CD4-positive, alpha-beta T cell treated with Interleukin-4 for 1 hour (primary cell): ENCODE measurements at regions not wholly inside any gene's neighbourhood (a gene's known extent, or its start where the extent isn't known, plus 50 kb on each side); places are given as distances from the start of the nearest gene placed in this dataset.

Source experiments
- DNase-seq, 2 donors: peaks; one replicate each; pipeline ENCODE4 v3.0.0-alpha.2; 2020 to 2022

- DNase-seq, result no peak
Measured at GRCh38 chr4:137310166-137310565, 222.1 kb downstream of the PCDH18 start.

- DNase-seq, result no peak
Measured at GRCh38 chr4:137309424-137309823, 222.9 kb downstream of the PCDH18 start.

GRCh38 chr4:137307806-137308205, 224.5 kb downstream of the PCDH18 start:
- DNase-seq, result no peak

GRCh38 chr4:137300776-137301175, 231.5 kb downstream of the PCDH18 start:
- no peak for DNase-seq

GRCh38 chr4:137299281-137299680, 233.0 kb downstream of the PCDH18 start:
- DNase-seq, result no peak

GRCh38 chr4:137293281-137293680, 239.0 kb downstream of the PCDH18 start:
- no peak for DNase-seq

GRCh38 chr4:137283737-137284136, 248.6 kb downstream of the PCDH18 start:
- DNase-seq, result no peak

GRCh38 chr4:137278431-137278830, 253.9 kb downstream of the PCDH18 start:
- no peak for DNase-seq

- DNase-seq, result no peak
Measured at GRCh38 chr4:137274404-137274803, 257.9 kb downstream of the PCDH18 start.

GRCh38 chr4:137267024-137267423, 265.3 kb downstream of the PCDH18 start:
- DNase-seq, result no peak

- no peak for DNase-seq
Measured at GRCh38 chr4:137266511-137266910, 265.8 kb downstream of the PCDH18 start.

- DNase-seq, result no peak
Measured at GRCh38 chr4:137263206-137263605, 269.1 kb downstream of the PCDH18 start.

GRCh38 chr4:137253949-137254348, 278.3 kb downstream of the PCDH18 start:
- no peak for DNase-seq

GRCh38 chr4:137249112-137249511, 283.2 kb downstream of the PCDH18 start:
- DNase-seq, result no peak

GRCh38 chr4:137238456-137239162, 293.7 kb downstream of the PCDH18 start:
- DNase-seq, result no peak

- no peak for DNase-seq
Measured at GRCh38 chr4:137226900-137227299, 305.4 kb downstream of the PCDH18 start.

GRCh38 chr4:137226221-137226620, 306.1 kb downstream of the PCDH18 start:
- DNase-seq, result no peak

GRCh38 chr4:137213372-137214173, 318.7 kb downstream of the PCDH18 start:
- DNase-seq, result no peak

GRCh38 chr4:137212601-137213000, 319.7 kb downstream of the PCDH18 start:
- no peak for DNase-seq

- DNase-seq, result no peak
Measured at GRCh38 chr4:137209240-137209639, 323.1 kb downstream of the PCDH18 start.

- no peak for DNase-seq
Measured at GRCh38 chr4:137206781-137207180, 325.5 kb downstream of the PCDH18 start.

GRCh38 chr4:137203601-137204000, 328.7 kb downstream of the PCDH18 start:
- DNase-seq, result no peak

GRCh38 chr4:137200322-137200721, 332.0 kb downstream of the PCDH18 start:
- DNase-seq, result no peak

GRCh38 chr4:137198791-137199190, 333.5 kb downstream of the PCDH18 start:
- no peak for DNase-seq
